ENCODE measurements at regions not wholly inside any gene's neighbourhood (a gene's known extent, or its start where the extent isn't known, plus 50 kb on each side); places are given as distances from the start of the nearest gene placed in this dataset.

GRCh38 chr9:38136386-38136785, 67.4 kb upstream of the SHB start:
- TF ChIP-seq CTCF (IDR thresholded peaks at IDR 0.05; ENCODE audit: poor library complexity) (no peak), EZH2phosphoT487 (IDR thresholded peaks at IDR 0.05; ENCODE audit: low read depth, severe bottlenecking, unreplicated experiment) (no peak)
